CD4-positive, alpha-beta T cell treated with Interleukin-15 for 4 hours (primary cell): ENCODE measurements at regions not wholly inside any gene's neighbourhood (a gene's known extent, or its start where the extent isn't known, plus 50 kb on each side); places are given as distances from the start of the nearest gene placed in this dataset.
"Not testable (repeated sequence)": the region's sequence is repeated elsewhere in the genome, so short reads cannot be mapped to it uniquely, and the experiment has no call there.

Experiments used
- DNase-seq: peaks from one replicate; pipeline ENCODE4 v3.0.0-alpha.2; 2020; ENCODE audit warnings: low spot score

DNA sequence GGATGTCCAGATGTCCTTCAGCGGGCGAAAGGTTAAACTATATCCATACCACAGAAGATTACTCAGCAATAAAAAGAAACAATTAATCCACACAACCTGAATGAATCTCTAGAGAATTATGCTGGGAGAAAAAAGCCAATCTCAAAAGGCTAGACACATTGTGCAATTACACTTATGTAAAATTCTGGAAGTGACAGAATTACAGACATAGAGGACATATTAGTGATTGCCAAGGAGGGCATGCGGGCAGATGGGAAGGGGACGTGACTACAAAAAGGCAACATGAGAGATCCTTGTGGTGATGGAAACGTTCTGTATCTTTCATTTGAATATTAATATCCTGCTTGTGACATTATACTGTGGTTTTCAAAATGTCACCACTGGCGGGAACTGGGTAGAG lies 103.5 kb upstream of the BMAL1 start:
- DNase-seq, result no peak

DNA sequence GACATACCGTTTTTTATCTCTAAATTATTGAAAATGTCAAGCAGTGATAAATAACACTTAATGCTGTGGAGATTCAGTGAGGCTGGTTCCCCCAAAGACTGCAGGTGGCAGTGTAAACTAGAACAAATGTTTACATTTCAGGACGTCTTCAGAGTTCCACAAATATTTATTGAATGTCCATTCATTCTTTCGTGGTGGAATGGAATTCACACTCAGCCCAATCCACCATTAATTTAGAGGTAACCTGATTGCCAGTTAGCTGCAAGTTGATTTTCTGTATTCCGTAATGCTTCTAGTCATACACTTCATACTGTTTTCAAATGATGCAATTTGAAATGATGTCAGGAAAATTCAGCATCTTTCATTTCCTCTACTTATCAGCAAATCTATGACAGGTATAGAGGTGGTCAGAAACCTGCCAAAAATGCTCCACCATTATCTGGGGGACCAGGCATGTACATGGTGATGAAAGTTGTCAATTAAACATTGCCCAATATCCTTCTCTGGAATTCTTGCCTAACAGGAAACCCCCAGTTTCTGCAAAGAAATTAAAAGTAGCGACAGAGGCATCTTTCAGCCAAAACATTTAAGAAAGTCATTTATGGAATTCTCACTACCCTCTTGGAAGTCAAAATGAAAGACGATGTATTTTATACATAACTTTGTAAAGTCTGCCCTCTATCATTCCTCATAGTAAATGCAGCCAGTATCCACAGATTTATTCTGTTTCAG lies 94.3 kb upstream of the BMAL1 start:
- peak; percentile 10 for DNase-seq

DNA sequence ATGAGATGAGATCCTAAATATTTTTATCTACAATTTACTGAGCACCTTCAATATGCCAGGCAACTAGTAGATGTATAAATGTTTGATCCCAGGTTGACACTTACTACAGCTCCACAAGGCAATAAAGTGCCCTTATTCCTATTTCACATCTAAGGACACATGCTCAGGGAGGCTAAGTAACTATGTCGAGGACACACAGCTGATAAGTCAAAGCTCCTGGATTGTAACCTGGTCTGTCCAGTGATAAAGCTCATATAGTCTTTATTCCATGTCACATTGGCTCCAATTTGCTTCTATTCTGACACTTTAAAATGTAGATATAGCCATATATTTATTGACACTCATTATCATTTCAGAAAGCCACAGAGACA lies 93.8 kb upstream of the BMAL1 start:
- DNase-seq, result no peak

DNA sequence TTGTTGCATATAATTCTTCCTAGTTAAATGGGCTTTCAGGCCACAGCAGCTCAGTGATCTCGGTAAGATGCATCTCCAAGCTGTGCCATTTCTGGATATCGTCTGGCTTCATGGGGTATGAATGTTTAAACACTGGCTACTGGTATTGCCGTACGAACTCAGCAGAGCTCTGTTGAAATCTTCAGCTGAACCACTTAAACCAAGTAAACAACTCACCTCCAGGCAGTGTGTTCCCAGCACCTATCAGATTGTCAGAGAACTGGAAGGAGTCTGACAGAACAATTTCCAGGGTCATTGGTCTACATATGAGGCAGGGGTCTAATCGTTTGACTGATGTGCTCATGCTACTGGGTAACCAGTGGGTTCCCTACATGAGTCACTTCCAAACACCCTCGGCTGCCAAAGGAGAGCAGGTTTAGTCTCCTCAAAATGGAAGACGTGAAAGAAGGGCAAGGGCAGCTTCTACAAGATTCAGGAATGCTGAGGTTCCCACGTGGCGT lies 93.2 kb upstream of the BMAL1 start:
- DNase-seq, result no peak

- DNase-seq, result no peak
Observed at GRCh38 chr11:13188179-13188578, 89.4 kb upstream of the BMAL1 start.

GRCh38 chr11:13189561-13190426 lies 87.8 kb upstream of the BMAL1 start:
- no peak for DNase-seq

- no peak for DNase-seq
Observed at GRCh38 chr11:13193613-13194012, 84.0 kb upstream of the BMAL1 start.

DNA sequence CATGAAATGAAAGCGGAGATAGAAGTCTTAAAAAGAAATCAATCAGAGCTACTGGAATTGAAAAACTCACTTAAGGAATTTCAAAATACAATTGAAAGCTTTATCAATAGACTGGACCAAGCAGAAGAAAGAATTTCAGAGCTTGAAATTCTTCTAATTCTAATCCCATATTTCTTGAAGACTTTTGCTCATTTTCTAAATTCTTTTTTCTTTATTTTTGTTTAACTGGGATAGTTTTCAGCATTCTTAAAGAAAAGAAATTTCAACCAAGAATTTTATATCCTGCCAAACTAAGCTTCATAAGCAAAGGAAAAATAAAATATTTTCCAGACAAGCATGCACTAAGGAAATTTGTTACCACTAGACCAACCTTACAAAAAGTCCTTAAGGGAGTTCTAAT lies 80.2 kb upstream of the BMAL1 start:
- DNase-seq, result not testable (repeated sequence)

- DNase-seq, result no peak
Observed at GRCh38 chr11:13205486-13205885, 72.1 kb upstream of the BMAL1 start.

GRCh38 chr11:13206086-13206640 lies 71.4 kb upstream of the BMAL1 start:
- no peak for DNase-seq

GRCh38 chr11:13207270-13207664 lies 70.3 kb upstream of the BMAL1 start:
- no peak for DNase-seq

- DNase-seq, result peak; percentile 53
Observed at GRCh38 chr11:13207665-13208594, 69.7 kb upstream of the BMAL1 start.

- DNase-seq, result no peak
Observed at GRCh38 chr11:13208921-13209320, 68.7 kb upstream of the BMAL1 start.

DNA sequence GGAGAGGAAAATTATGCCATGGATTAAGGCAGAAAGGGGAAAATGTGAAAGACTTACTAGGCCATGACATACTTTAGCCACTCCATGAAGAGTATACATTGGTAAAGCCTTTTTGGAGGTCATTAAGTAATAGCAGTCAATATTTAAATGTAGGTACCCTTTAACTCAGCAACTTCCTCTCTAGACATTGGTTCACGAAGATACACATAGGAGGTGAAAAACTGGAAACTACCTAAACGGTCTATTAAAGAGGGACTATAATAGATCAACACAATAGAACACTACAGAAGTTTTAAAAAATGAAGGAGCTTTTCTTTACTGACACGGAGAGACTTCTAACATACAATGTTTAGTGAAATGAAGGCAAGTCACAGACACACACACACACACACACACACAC lies 68.2 kb upstream of the BMAL1 start:
- DNase-seq, result no peak

- no peak for DNase-seq
Observed at GRCh38 chr11:13210424-13210823, 67.2 kb upstream of the BMAL1 start.

DNA sequence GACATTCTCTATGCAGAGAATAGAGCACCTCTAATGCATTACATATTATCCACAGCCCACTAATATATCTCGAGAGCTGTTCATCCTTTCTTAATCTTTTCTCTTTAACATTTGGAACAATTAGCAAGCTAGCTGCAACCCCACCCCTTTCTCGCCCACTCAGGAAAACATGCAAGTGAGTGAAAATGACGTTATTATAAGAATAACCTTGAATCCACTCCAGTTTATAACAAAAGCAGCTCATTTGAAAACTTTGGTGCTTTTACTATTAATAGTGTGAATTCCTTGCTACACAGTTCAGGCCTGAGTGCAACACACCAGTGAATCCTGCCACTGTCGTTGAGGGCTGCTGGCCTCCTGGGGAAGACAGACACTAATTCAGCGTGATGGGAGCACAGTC lies 63.3 kb upstream of the BMAL1 start:
- no peak for DNase-seq

DNA sequence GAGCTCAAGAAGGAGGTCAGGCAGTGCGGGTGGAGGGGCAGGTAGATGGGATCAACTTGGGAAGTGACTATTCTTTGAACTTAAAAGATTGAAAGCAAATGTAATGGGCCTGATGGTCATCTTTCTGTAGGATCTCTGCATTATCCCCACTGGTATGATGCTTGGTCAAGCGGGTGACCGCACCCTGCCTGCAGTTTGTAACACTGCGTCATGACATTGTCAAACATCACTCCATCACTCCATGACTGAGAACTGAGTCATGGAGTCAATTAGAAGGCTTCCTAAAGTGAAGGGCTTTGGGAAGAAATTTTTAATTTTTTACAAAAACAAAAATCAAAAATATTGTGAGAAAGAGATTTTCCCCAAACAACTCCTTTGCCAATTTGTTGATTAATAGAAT lies 62.4 kb upstream of the BMAL1 start:
- no peak for DNase-seq

DNA sequence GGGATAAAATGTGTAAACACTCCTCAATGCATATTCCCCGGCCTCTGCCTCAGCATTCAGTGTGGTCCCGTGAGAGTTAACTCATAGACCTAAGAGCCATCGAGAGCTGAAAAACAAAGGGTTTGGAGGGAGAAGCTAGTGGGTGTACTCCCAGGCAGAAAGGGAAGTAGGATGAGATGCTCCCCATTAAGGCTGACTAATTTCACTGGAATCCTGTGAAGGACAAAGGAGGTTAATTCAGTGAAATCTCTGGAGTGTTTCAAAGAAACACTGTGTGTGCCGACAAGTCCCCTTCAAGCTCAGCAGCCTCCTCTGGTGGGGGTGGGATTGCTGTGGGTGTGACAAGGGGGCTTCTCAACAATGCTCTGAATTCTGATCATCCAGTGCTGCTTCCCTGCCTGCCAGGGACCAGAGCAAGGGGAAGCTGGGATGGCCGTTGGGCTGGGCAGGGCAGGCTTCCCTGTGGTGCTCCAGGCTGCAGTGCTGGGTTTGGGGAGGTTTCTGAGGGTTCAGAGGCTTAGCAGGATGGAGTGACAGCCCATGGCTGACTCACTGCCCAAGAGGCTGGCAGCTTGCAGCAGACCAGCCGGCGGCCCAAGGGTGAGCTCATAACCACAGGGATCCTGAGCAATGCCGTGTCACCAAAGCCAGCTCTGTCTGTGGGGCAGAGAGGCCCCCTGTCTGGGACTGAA lies 61.4 kb upstream of the BMAL1 start:
- no peak for DNase-seq

GRCh38 chr11:13216711-13217075 lies 60.9 kb upstream of the BMAL1 start:
- DNase-seq, result no peak

DNA sequence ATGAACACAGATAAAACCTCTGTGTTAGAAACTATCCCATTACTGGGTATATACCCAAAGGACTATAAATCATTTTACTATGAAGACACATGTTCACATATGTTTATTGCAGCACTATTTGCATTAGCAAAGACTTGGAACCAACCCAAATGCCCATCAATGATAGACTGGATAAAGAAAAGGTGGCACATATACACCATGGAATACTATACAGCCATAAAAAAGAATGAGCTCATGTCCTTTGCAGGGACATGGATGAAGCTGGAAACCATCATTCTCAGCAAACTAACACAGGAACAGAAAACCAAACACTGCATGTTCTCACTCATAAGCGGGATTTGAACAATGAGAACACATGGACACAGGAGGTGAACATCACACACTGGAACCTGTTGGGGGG lies 58.9 kb upstream of the BMAL1 start:
- DNase-seq, result not testable (repeated sequence)

- DNase-seq, result no peak
Observed at GRCh38 chr11:13220148-13220547, 57.4 kb upstream of the BMAL1 start.
